HG02642 (cell line): ENCODE measurements at regions not wholly inside any gene's neighbourhood (a gene's known extent, or its start where the extent isn't known, plus 50 kb on each side); places are given as distances from the start of the nearest gene placed in this dataset.

Experiments used
- ATAC-seq: cut with Tn5 transposase; IDR thresholded peaks from one replicate; pipeline ENCODE4 v1.9.1; 2021; ENCODE audit warnings: mild to moderate bottlenecking; ENCODE audit not compliant: unreplicated experiment, poor library complexity

DNA sequence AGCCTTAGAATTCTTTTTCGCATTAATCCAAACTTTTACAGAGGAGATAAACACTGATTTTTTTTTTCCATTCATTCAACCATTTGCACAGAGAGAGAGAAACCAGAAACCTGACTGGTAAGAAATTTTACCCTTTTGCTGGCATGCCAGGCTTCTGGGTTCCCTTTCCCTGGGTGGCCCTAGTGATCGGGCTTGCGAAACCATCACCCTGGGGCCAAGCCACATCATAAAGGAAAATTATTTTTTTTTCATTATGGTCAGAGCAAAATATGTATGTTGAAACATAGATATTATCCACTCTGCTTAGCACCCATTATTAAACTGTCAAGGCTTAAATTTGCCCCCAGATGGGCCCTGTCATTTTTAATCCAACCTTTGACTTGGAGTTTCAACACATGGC is 55.4 kb upstream of the INHBA start:
- no peak for ATAC-seq

- ATAC-seq: no peak
Measured at GRCh38 chr7:41756650-41757182, 53.8 kb upstream of the INHBA start.

DNA sequence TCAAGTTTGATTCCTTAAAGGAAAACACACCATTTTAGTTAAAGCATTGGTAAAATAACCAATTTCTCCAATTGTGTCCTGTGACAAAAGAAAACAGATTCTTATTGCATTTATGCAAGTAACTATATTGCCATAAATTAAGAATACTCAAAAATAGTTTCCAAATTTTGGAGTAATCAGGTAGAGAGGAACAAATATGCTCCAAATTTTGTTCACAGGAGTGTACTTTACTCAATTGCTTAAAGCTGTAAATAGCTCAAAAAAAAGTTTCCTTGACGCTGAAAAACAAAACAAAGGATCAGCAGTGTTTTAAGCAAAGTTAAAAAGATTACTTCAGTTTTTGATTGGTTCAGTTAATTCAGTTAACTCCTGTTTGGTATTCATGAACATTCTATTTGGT is 52.2 kb upstream of the INHBA start:
- no peak for ATAC-seq

DNA sequence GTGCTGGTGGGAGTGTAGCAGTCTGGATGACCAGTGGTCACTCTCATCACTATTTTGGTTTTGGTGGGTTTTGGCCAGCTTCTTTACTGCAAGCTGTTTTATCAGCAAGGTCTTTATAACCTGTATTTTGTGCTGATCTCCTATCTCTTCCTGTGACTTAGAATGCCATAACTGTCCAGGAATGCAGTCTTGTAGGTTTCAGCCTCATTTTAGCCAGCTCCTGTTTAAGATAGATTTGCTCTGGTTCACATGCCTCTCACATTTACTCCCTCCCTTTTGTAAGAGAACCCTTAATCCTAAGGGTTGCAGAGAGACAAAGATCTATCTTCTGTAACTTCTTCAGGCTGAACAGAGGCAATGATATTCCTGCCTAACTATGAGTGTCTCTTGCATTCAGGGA is 51.2 kb upstream of the INHBA start:
- no peak for ATAC-seq
